Caco-2 (cell line): ENCODE measurements at regions not wholly inside any gene's neighbourhood (a gene's known extent, or its start where the extent isn't known, plus 50 kb on each side); places are given as distances from the start of the nearest gene placed in this dataset.

Experiments used
- BruUV-seq: library from RNA; stranded (reverse); fragments of 400-500 nt; replicated peaks from 2 replicates; lab custom pipeline; 2021; lab: Mats Ljungman, UMichigan
- CTCF ChIA-PET: fragments of 300-600 bp; sonication (Branson Sonifier 250); formaldehyde crosslinking; loops from one replicate; lab custom pipeline; 2022; ENCODE audit warnings: antibody characterized with exemption; lab: Charles Lee
- POLR2A ChIA-PET: fragments of 300-600 bp; sonication (Branson Sonifier 250); formaldehyde crosslinking; loops from one replicate; lab custom pipeline; 2022; ENCODE audit warnings: antibody characterized with exemption; lab: Charles Lee
- DNase-seq, 2 experiments: peaks; one replicate each; pipeline versions ENCODE4 v3.0.0 to v3.0.0-alpha.2; 2020 to 2022
- H3K27me3 ChIP-seq: replicated peaks from 2 replicates; pipeline ENCODE4 v1.6.0; 2011; ENCODE audit warnings: low read length; ENCODE audit not compliant: control insufficient read depth, insufficient read depth
- H3K36me3 ChIP-seq: 2 replicates; pipeline ENCODE4 v1.5.1; 2011; ENCODE audit warnings: low read length; ENCODE audit not compliant: control insufficient read depth, insufficient read depth
- H3K4me1 ChIP-seq: fragments of 250-450 bp; sonication (Bioruptor Pico); 2 replicates; pipeline ENCODE4 v1.5.1; 2020; ENCODE audit warnings: mild to moderate bottlenecking
- H3K4me3 ChIP-seq: 2 replicates; pipeline ENCODE4 v1.5.1; 2011; ENCODE audit warnings: low read depth, mild to moderate bottlenecking, control low read depth, low read length
- H3K9me3 ChIP-seq: fragments of 250-450 bp; sonication (Bioruptor Pico); 2 replicates; pipeline ENCODE4 v1.5.1; 2020; ENCODE audit warnings: mild to moderate bottlenecking, moderate library complexity
- H3K27ac Mint-ChIP-seq: one replicate; pipeline ENCODE4 v1.8.0; 2022; ENCODE audit warnings: mixed read lengths; ENCODE audit not compliant: unreplicated experiment
- H3K27me3 Mint-ChIP-seq: one replicate; pipeline ENCODE4 v1.8.0; 2022; ENCODE audit warnings: mixed read lengths; ENCODE audit not compliant: insufficient read depth, unreplicated experiment
- H3K36me3 Mint-ChIP-seq: one replicate; pipeline ENCODE4 v1.8.0; 2022; ENCODE audit warnings: mild to moderate bottlenecking, mixed read lengths; ENCODE audit not compliant: insufficient read depth, unreplicated experiment
- H3K4me1 Mint-ChIP-seq: one replicate; pipeline ENCODE4 v1.8.0; 2022; ENCODE audit warnings: low read depth, mixed read lengths; ENCODE audit not compliant: unreplicated experiment
- H3K4me3 Mint-ChIP-seq: one replicate; pipeline ENCODE4 v1.8.0; 2022; ENCODE audit warnings: mild to moderate bottlenecking, moderate library complexity, mixed read lengths; ENCODE audit not compliant: unreplicated experiment
- H3K9me3 Mint-ChIP-seq: one replicate; pipeline ENCODE4 v1.8.0; 2022; ENCODE audit warnings: mixed read lengths; ENCODE audit not compliant: unreplicated experiment
- CTCF ChIP-seq, 2 experiments: fragments of 200-600 bp in 1 of 2; IDR thresholded peaks; 1 replicate in 1 of 2; 2 replicates in 1 of 2; pipeline versions ENCODE4 v1.5.1 to v1.8.0; 2011 to 2022; ENCODE audit warnings: antibody characterized with exemption in 1 of 2, control low read depth in 1 of 2, inconsistent platforms in 1 of 2, low read depth in 1 of 2, low read length in 1 of 2, mild to moderate bottlenecking in 1 of 2, moderate library complexity in 1 of 2; ENCODE audit not compliant: insufficient read depth in 1 of 2, severe bottlenecking in 1 of 2, unreplicated experiment in 1 of 2
- intact Hi-C: fragments of 100-400 bp; cut with micrococcal nuclease; formaldehyde crosslinking; loops from one replicate; pipeline ENCODE4 v1.10.0; 2022; ENCODE audit not compliant: unreplicated experiment

DNA sequence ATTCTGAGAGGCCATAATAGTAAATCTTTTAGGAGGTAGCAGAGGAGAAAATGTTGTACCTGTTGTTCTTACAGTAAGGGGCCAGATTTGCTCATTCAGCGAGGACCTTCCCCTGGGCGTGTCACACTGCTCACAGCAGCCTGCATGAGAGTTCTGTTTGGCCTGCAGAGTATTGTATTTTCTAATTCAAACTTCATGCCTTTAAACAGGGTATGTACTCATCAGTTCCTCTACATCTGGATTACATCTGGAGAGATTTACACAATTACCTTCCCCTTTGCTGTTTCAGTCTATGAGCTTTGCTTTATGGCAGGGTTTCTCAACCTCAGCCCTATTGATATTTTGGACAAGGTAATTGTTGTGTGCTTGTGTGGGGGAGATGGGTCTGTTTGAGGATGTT is 170.9 kb upstream of the STK32A start:
- H3K9me3 Mint-ChIP-seq, result no peaks in the 10 kb centered on the region
- peaks cover 2% of the 10 kb centered on the region for H3K4me1 Mint-ChIP-seq
- intact Hi-C loops, result no loop called here
- Histone ChIP-seq H3K4me1 (peaks cover 15% of the 10 kb centered on the region), H3K4me3 (no peak overlapping the region), H3K36me3 (no peaks in the 10 kb centered on the region), H3K9me3 (no peaks in the 10 kb centered on the region), H3K27me3 (no peaks in the 10 kb centered on the region)
- ChIA-PET CTCF (no interaction called here), POLR2A (no interaction called here)
- no peak for TF ChIP-seq CTCF (IDR thresholded peaks at IDR 0.05; ENCODE audit: insufficient read depth in 1 of 2, low read depth in 1 of 2, low read length in 1 of 2, severe bottlenecking in 1 of 2, unreplicated experiment in 1 of 2)
- H3K27me3 Mint-ChIP-seq, result no peaks in the 10 kb centered on the region
- H3K36me3 Mint-ChIP-seq, result peaks cover 19% of the 10 kb centered on the region
- no peak for DNase-seq
- no TSS peak for BruUV-seq
- no peak overlapping the region for H3K4me3 Mint-ChIP-seq
- H3K27ac Mint-ChIP-seq, result no peak overlapping the region

DNA sequence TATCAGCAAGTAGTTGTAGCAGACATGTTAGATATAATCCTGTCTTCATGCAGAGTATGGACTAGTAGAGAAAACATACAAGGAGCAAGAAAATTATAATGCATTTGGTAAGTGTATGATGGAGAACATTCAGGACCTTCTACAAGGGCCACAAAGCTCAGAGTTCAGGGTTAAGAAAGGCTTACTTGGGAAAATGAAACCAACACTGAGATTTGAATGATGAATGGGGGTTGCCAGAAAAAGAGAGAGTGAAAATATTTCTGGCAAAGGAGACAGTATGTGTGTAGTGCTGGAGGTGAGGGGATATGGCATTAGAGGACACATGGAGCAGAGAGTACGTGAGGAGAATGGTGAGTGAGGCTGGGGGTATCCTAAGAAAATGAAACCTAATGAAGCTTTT is 169.8 kb upstream of the STK32A start:
- Mint-ChIP-seq H3K9me3 (no peaks in the 10 kb centered on the region), H3K36me3 (peaks cover 19% of the 10 kb centered on the region), H3K27ac (peak overlapping the region; percentile 0), H3K4me3 (no peak overlapping the region), H3K27me3 (no peaks in the 10 kb centered on the region), H3K4me1 (peaks cover 10% of the 10 kb centered on the region)
- no peak for DNase-seq
- no peaks in the 10 kb centered on the region for H3K36me3 ChIP-seq
- intact Hi-C loops, result no loop called here
- H3K4me3 ChIP-seq, result no peak overlapping the region
- no peaks in the 10 kb centered on the region for H3K27me3 ChIP-seq
- CTCF ChIA-PET, result no interaction called here
- POLR2A ChIA-PET, result no interaction called here
- H3K4me1 ChIP-seq, result peaks cover 20% of the 10 kb centered on the region
- no TSS peak for BruUV-seq
- no peaks in the 10 kb centered on the region for H3K9me3 ChIP-seq
- TF ChIP-seq CTCF (IDR thresholded peaks at IDR 0.05; ENCODE audit: insufficient read depth in 1 of 2, low read depth in 1 of 2, low read length in 1 of 2, severe bottlenecking in 1 of 2, unreplicated experiment in 1 of 2), result no peak

DNA sequence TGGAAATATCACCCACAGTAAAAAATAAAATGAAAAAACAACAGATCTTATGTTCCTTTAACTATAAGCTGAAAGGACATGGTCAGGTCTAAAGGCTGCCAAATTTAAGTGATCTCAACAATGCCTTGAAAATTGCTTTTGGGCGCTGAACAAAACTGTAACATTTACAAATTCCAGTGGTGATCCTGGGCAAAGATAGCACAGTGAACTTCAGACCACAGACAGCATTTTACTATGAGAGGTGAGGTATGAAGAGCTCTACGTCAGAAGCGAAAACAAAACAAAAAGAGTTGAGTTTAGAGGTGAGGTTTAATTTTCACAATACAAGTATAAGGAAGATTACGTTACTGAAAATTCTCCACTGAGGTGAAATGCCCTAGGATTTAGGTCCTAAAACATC is 165.8 kb upstream of the STK32A start:
- H3K36me3 ChIP-seq, result no peaks in the 10 kb centered on the region
- peak in 1 of 2 experiments; percentile 32 for DNase-seq
- no peak for TF ChIP-seq CTCF (IDR thresholded peaks at IDR 0.05; ENCODE audit: insufficient read depth in 1 of 2, low read depth in 1 of 2, low read length in 1 of 2, severe bottlenecking in 1 of 2, unreplicated experiment in 1 of 2)
- Mint-ChIP-seq H3K36me3 (peaks cover 20% of the 10 kb centered on the region), H3K4me3 (no peak overlapping the region), H3K4me1 (peaks cover 10% of the 10 kb centered on the region), H3K27me3 (no peaks in the 10 kb centered on the region), H3K9me3 (no peaks in the 10 kb centered on the region), H3K27ac (peak overlapping the region; percentile 13)
- no peaks in the 10 kb centered on the region for H3K27me3 ChIP-seq
- intact Hi-C loops, result no loop called here
- H3K4me1 ChIP-seq, result peaks cover 20% of the 10 kb centered on the region
- H3K4me3 ChIP-seq, result no peak overlapping the region
- ChIA-PET CTCF (interaction anchor here (0.7 to 1.3 kb wide), 2 partner anchors 120 to 622 kb away, joined by 3 to 11 read pairs; partner anchors contain the start of gene TCERG1), POLR2A (interaction anchor here (0.5 kb wide), 1 partner anchor 97 kb away, joined by 3 read pairs; no protein-coding TSS in a partner anchor)
- H3K9me3 ChIP-seq, result no peaks in the 10 kb centered on the region
- BruUV-seq, result no TSS peak
